Esophagus squamous epithelium (tissue), 5 donors: ENCODE measurements at regions not wholly inside any gene's neighbourhood (a gene's known extent, or its start where the extent isn't known, plus 50 kb on each side); places are given as distances from the start of the nearest gene placed in this dataset.
"Not testable (repeated sequence)": the region's sequence is repeated elsewhere in the genome, so short reads cannot be mapped to it uniquely, and the experiment has no call there.

Source experiments
- DNase-seq: peaks from one replicate; lab custom pipeline; 2025; lab: John Stamatoyannopoulos, UW
- H3K27ac ChIP-seq, 4 donors: fragments of 200-600 bp; sonication (generic); one replicate each; pipeline ENCODE4 v1.5.1; 2016 to 2019; ENCODE audit warnings: mild to moderate bottlenecking in 1 of 4
- H3K27me3 ChIP-seq, 4 donors: fragments of 200-600 bp; sonication (generic); 1 replicate in 3 of 4; 2 replicates in 1 of 4; pipeline versions ENCODE4 v1.5.1 to v1.6.0; 2017 to 2021; ENCODE audit warnings: antibody characterized with exemption in 1 of 4
- H3K36me3 ChIP-seq, 3 donors: fragments of 200-600 bp; sonication (generic); one replicate each; pipeline ENCODE4 v1.5.1; 2016 to 2019
- H3K4me1 ChIP-seq, 3 donors: fragments of 200-600 bp; sonication (generic); one replicate each; pipeline ENCODE4 v1.5.1; 2017 to 2019
- H3K4me3 ChIP-seq, 4 donors: fragments of 200-600 bp; sonication (generic); 1 replicate in 3 of 4; 2 replicates in 1 of 4; pipeline ENCODE4 v1.5.1; 2016 to 2019; ENCODE audit warnings: mild to moderate bottlenecking in 2 of 4, moderate library complexity in 1 of 4
- H3K9me3 ChIP-seq, 3 donors: fragments of 200-600 bp; sonication (generic); one replicate each; pipeline ENCODE4 v1.5.1; 2016 to 2019
- POLR2A ChIP-seq, 4 donors: fragments of 450-650 bp; IDR thresholded peaks; one replicate each; pipeline ENCODE4 v1.6.1; 2017; ENCODE audit warnings: antibody characterized with exemption in 4 of 4, mild to moderate bottlenecking in 4 of 4, moderate library complexity in 3 of 4
- WGBS, 2 donors: methylation state at CpG; one replicate each; pipeline ENCODE4 v1.1.5; 2018; 5-methylcytosine and 5-hydroxymethylcytosine counted together
- intact Hi-C: fragments of 100-400 bp; cut with DNase I; formaldehyde crosslinking; loops from one replicate; pipeline ENCODE4 v1.15.0; 2022
- TF ChIP-seq, protein P1 (sequence below), 6 experiments: fragments of 450-650 bp in 4 of 6; fragments of 200-600 bp in 2 of 6; sonication (generic) in 2 of 6; IDR thresholded peaks; one replicate each; pipeline ENCODE4 v1.5.1; 2016 to 2019; ENCODE audit warnings: antibody characterized with exemption in 6 of 6, mild to moderate bottlenecking in 4 of 6, moderate library complexity in 4 of 6
- donor health status: DM: yes; HTN: yes; CAD: no.

GRCh38 chrX:117397844-117398243 lies 718.8 kb downstream of the KLHL13 start:
- WGBS, 2 donors, result 23 to 41% methylated on average over 2 of the region's 2 CpGs
- no peaks in the 10 kb centered on the region for H3K27me3 ChIP-seq
- H3K4me3 ChIP-seq, result no peak overlapping the region
- intact Hi-C loops, result no loop called here
- H3K4me1 ChIP-seq, result no peaks in the 10 kb centered on the region
- H3K36me3 ChIP-seq, result no peaks in the 10 kb centered on the region
- H3K9me3 ChIP-seq, result no peaks in the 10 kb centered on the region
- no peak overlapping the region for H3K27ac ChIP-seq
- TF ChIP-seq POLR2A (IDR thresholded peaks at IDR 0.05), result no peak
- TF ChIP-seq, protein P1, sequence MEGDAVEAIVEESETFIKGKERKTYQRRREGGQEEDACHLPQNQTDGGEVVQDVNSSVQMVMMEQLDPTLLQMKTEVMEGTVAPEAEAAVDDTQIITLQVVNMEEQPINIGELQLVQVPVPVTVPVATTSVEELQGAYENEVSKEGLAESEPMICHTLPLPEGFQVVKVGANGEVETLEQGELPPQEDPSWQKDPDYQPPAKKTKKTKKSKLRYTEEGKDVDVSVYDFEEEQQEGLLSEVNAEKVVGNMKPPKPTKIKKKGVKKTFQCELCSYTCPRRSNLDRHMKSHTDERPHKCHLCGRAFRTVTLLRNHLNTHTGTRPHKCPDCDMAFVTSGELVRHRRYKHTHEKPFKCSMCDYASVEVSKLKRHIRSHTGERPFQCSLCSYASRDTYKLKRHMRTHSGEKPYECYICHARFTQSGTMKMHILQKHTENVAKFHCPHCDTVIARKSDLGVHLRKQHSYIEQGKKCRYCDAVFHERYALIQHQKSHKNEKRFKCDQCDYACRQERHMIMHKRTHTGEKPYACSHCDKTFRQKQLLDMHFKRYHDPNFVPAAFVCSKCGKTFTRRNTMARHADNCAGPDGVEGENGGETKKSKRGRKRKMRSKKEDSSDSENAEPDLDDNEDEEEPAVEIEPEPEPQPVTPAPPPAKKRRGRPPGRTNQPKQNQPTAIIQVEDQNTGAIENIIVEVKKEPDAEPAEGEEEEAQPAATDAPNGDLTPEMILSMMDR (IDR thresholded peaks at IDR 0.05), result no peak
- no peak for DNase-seq

GRCh38 chrX:117394506-117395070 lies 722.0 kb downstream of the KLHL13 start:
- H3K36me3 ChIP-seq, DNase-seq, H3K4me3 ChIP-seq, H3K9me3 ChIP-seq, H3K27ac ChIP-seq, H3K27me3 ChIP-seq, intact Hi-C loops, H3K4me1 ChIP-seq: not testable (repeated sequence)
- 81 to 86% methylated on average over 3 to 15 of the region's 33 CpGs for WGBS, 2 donors

DNA sequence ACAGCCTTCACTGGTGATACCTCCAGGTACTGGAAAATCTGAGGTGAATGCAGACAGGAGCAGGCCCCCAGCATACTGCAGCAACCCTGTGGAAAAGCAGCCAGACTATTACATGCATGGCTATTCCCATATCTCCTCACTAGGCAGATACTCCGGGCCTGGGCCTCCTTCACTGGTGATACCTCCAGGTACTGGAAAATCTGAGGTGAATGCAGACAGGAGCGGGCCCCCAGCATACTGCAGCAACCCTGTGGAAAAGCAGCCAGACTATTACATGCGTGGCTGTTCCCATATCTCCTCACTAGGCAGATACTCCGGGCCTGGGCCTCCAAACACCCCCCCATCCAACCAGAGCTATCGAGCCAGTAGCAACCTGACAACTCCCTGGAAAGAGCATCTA lies 724.2 kb downstream of the KLHL13 start:
- not testable (repeated sequence) for H3K36me3 ChIP-seq

DNA sequence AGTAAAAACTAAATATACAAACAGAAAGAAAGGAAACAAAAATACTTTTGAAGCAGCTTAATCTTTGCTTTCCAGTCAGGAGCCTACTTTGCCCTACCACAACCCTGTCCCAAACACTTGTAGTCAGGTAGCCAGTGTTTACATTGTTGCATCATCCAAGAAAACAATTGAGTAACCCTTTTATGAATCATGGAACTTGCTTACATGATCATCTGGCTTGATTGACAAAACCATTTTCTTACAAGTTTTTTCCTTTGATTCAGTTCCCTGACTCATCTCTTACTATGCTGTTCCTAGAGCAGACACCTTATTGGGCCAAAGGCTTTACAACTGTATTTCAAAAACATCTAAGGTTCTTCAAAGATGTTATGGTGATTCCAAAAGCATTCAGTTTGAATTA lies 740.1 kb downstream of the KLHL13 start:
- no peaks in the 10 kb centered on the region for H3K4me1 ChIP-seq
- H3K27ac ChIP-seq, result no peak overlapping the region
- no peaks in the 10 kb centered on the region for H3K27me3 ChIP-seq
- no peak for DNase-seq
- no peak overlapping the region for H3K4me3 ChIP-seq
- H3K9me3 ChIP-seq, result no peaks in the 10 kb centered on the region
- no peaks in the 10 kb centered on the region for H3K36me3 ChIP-seq
- intact Hi-C loops, result no loop called here
- TF ChIP-seq, protein P1 (IDR thresholded peaks at IDR 0.05), result no peak
- TF ChIP-seq POLR2A (IDR thresholded peaks at IDR 0.05), result no peak

More for the DNA sequence above, 724.2 kb downstream of the KLHL13 start:
- H3K4me1 ChIP-seq, intact Hi-C loops, DNase-seq, H3K27ac ChIP-seq, H3K9me3 ChIP-seq, H3K4me3 ChIP-seq, H3K27me3 ChIP-seq: not testable (repeated sequence)
- WGBS, 2 donors, result no CpG with 5 or more reads among the region's 5 CpGs

GRCh38 chrX:117335209-117335608 lies 781.4 kb downstream of the KLHL13 start:
- H3K4me3 ChIP-seq, result no peak overlapping the region
- WGBS, 2 donors, result 20 to 71% methylated on average over 1 of the region's 1 CpG
- H3K9me3 ChIP-seq, result no peaks in the 10 kb centered on the region
- intact Hi-C loops, result no loop called here
- no peaks in the 10 kb centered on the region for H3K36me3 ChIP-seq
- H3K27ac ChIP-seq, result no peak overlapping the region
- DNase-seq, result no peak
- H3K27me3 ChIP-seq, result no peaks in the 10 kb centered on the region
- TF ChIP-seq, protein P1 (IDR thresholded peaks at IDR 0.05), result no peak
- TF ChIP-seq POLR2A (IDR thresholded peaks at IDR 0.05), result no peak
- no peaks in the 10 kb centered on the region for H3K4me1 ChIP-seq

DNA sequence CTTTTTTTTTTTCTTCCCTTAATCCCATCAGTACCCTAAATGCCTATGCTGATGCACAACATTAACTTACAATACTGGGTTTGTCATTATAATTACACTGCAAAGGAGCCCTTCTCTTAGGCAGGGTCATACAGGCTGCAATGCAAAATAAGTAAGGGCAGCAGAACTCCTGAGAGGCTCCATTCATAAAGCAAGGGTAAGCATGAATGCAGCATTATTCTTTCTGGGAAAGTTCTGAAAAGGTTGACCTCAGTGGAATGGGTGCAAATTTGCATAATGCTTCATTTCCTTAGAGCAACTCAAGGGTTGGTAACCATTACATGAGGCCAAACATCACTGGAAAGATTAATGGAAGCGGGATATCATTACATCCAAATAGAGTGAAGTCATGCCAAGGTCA lies 789.2 kb downstream of the KLHL13 start:
- H3K36me3 ChIP-seq, result no peaks in the 10 kb centered on the region
- TF ChIP-seq, protein P1 (IDR thresholded peaks at IDR 0.05), result no peak
- TF ChIP-seq POLR2A (IDR thresholded peaks at IDR 0.05), result no peak
- H3K4me3 ChIP-seq, result no peak overlapping the region
- H3K27me3 ChIP-seq, result no peaks in the 10 kb centered on the region
- no peaks in the 10 kb centered on the region for H3K4me1 ChIP-seq
- no peak overlapping the region for H3K27ac ChIP-seq
- no peak for DNase-seq
- WGBS, 2 donors, result 73% methylated on average over 1 of the region's 1 CpG; no CpG with 5 or more reads in 1 of the 2 donors
- H3K9me3 ChIP-seq, result no peaks in the 10 kb centered on the region
- intact Hi-C loops, result no loop called here
